ENCODE measurements at regions not wholly inside any gene's neighbourhood (a gene's known extent, or its start where the extent isn't known, plus 50 kb on each side); places are given as distances from the start of the nearest gene placed in this dataset.

DNA sequence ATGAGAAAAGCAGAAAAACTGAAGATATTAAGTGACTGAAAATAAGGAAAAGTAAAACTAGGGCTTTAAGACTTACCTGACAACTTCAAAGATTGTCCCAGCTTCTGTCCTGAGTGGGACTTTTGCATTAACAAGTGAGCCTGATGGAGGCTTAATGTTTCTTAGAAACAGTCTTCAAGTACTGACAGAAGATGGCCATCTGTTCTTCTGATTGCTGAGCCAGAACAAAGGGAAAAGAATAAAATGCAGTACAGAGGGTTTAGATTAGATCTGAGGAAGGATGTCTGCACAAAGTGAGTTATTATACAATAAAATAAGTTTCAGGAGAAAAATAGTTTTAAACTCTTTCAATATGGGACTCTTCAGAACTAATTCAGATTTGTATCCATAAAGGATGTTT lies 500.7 kb downstream of the CETN3 start:
- no peak for DNase-seq

DNA sequence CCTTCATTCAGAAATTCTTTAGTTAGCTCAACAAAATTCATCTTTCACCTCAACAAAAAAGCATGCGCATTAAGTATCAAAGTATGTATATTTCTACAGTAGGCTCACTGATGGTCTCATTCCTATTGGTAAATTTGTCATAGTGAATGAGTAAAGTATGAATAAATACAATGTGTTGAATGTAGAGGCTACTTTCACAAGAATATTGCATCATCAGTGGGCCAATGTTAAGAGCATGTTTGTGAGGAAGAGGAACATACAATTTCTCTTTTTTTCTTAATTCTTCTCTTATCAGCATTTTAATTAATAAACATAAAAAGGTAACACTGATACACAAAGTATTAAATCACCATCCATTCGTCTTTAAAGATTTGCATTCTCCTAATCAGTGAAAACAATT lies 505.1 kb downstream of the CETN3 start:
- DNase-seq = no peak

DNA sequence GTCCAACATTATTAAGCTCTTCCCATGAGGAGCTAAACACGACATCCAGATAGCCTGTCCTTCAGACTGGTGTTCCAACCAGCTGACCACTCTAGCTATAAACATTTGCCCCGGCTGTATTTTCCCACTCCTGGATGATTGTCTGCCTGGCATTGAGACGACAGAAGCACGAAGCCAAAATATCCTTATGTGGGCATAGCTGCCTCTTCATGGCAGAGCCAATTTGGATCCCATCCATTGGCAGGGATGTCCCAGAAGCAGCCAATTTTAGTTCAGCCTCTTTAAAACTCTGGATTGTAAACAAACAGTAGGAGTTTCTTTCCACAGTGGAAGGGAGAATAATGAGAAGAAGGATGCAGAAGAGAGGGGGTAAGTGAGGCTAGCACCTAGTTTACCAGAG lies 507.6 kb downstream of the CETN3 start:
- no peak for DNase-seq

DNA sequence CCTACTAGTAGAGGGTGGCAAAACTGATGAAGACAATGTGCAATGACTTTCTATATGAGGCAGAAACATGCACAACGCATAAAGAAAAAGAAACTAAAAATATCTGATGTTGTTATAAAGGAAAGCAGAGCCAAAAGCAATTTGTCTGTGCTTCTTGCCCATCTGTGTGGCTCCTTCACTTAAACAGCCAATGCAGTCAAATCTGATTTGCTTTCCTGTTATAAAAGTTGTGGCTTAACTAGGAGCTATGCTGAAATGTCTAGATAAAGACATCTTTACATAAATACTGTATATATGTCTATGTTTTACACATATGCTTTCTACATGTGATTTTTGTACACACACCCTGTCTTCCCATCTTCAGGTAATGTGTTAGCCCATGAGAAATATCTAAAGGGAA lies 508.2 kb downstream of the CETN3 start:
- DNase-seq = no peak

DNA sequence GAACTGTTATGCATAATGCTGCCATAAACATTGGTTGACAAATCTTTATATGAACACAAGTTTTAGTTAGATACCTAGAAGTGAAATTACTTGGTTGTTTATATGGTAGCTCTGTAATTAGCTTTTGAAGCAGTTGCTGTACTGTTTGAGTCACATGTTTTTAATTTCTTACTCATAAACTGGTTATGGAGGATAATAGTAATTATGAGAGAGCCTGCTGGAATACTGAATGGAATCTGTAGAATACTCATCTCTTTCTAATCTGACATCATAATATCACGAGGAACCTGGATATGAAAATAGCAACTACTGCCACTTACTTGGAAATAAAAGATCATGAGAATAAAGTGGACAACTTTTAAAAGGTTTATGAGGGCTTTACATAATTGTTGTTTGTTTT lies 509.2 kb downstream of the CETN3 start:
- no peak for DNase-seq

DNA sequence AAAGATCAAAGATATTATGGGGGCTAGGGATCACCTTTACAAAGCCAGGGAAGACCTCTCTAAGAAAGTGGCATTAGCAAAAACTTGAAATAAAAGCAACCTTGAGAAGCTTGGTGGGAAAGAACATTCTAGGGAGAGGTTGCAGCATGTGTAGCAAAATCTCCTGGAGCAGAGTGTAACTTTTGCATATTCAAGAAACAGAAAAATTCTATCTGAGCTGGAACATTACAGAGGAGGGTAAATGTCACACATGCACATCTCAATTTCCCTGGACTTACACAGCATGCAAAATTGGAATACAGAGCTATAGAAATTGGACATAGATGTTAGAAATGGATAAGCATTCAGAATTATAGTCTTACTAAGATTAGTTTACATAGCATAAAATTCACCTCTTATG lies 510.0 kb downstream of the CETN3 start:
- no peak for DNase-seq

DNA sequence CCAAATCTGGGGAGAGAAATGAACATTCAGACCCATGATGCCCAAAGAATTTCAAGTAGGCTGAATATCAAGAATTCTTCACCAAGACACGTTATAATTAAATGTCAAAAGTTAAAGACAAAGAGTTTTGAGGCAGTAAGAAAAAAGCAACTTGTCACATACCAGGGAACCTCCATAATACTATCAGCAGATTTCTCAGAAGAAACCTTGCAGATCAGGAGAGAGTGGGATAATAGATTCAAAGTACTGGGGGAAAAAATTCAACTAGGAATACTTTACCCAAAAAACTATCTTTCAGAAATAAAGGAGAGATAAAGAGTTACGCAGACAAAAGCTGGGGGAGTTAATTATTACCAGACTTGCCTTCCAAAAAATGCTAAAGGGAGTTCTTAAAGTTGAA lies 516.0 kb downstream of the CETN3 start:
- no peak for DNase-seq

DNA sequence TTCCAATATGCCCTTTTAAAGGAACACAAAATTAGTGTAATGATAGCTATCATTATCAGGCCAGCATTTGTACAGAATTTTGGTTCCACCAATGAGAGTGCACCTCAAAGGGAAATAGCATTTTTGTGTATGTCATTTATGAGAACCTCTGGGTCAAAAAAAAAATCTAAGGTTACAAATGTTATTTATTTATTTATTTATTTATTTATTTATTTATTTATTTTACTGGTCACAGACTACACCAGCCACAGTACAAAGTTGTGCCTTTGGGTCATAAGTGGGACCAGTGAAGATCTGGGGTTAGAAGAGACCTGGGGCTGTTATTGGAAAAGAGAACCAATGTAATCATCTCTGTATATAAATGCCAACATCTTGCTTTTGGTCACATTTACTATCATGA lies 523.9 kb downstream of the CETN3 start:
- DNase-seq = no peak

DNA sequence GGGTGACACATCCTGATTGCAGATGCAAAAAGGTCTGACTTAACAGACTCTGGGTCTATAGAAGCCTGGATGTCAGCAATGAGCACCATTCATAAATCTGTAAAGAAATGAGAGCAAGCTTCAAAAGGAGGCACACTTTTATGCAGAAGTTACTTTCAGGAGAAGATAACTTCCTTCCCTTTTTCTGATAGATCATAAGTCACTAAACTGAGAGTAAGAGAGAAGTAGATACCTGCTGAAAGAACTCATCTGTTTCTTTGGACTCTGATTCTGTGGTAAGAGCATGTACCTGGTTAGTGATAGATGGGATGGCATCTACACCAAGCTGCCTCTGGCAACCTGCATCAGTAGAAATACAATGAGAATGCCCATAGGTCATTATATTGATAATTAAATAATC lies 525.6 kb downstream of the CETN3 start:
- DNase-seq = no peak

DNA sequence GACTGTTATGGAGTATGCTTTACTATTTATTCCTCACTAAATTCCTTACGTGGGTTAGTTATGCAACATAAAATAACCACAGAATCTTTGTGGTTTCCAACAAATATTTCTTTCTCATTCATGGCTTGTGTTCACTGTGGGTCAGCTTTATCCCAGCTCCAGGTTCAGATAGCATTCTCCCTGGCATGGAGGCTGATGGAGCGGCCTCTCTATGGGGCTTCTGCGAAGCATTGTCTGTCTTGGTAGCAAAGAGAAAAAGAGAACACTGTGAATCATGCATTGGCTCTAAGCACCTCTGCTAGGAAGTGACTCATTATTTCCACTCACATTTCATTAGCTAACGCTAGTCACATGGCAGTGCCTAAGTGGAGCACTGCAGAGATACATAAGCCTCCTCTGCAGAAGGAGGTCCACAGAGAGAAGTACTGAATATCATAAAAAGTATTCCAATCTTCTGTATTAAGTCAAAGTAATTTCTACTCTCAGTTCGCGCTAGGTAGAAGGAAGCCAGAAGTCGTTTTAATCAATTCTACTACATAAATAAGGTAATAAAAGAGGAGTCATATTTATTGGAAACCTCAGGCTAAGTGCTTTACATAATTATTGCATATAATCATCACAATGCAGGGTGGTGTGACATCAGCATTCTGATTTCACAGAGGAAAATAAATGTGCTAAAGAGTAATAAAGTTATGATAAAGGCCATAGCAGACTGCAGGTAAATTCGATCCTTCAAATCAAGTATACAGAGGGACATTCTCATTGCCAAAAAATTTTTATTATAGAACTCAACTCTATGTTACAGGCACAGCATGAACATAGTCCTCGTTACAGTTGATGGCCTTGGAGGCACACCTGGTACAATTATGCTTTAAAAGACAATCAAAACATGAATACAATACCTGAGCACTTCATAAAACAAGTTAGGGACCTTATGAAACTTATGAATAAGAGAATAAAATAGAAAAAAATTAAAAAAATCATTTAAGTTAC lies 531.1 kb downstream of the CETN3 start:
- DNase-seq = peak; percentile 6

DNA sequence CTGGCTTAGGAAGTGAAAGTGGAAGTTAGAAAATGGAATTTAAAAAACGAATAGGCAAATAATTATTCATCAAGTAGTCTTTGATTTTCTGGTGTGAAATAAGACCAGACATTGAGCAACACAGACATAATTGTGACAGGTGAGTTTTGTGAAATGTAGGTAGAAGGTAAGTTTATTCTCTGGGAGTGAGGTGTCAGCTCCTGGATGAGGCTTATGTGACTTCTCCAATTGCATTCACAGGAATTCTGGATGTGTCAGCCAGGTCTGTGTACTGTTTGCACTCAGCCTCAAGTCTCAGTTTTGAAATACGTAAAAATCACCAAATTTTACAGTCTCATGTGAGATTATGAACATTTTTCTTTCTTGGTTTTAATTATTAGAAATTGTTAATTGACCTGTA lies 537.6 kb downstream of the CETN3 start:
- no peak for DNase-seq

DNA sequence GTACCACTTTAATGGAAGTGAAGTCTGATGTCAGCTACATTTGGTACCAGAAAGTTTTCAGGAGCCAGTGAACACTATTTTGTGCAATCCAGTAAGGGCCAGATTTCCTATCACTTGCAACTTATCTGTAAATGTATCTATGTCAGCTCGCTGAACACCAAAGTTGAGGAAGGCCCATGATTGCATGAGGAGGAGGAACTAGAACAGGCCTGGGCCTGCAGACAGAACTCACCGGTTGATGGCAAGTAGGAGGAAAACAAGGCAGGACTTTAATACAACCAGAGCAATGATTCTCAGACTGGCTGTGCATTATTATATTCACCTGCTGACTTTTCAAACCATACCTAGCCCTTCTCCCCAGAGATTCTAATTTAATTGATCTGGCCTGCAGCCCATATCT lies 540.2 kb downstream of the CETN3 start:
- no peak for DNase-seq

DNA sequence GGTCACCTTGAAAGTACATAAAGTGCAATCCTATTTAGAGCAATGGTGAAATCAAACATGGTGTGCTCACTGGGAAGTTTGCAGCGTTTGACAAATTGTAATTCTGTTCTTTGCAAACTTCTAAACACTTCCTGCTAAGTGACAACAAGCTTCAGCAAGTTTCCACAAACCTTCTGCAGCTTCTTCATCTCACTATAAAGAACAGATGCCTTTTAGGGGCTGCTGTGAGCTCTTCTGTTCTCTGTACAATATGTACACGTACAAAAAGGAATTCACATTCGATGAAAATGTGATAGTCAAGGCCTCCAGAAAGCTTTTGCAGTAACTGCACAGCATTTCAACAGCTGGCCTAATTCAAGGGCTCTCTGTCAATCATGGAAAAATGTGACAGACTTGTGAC lies 543.1 kb downstream of the CETN3 start:
- no peak for DNase-seq

DNA sequence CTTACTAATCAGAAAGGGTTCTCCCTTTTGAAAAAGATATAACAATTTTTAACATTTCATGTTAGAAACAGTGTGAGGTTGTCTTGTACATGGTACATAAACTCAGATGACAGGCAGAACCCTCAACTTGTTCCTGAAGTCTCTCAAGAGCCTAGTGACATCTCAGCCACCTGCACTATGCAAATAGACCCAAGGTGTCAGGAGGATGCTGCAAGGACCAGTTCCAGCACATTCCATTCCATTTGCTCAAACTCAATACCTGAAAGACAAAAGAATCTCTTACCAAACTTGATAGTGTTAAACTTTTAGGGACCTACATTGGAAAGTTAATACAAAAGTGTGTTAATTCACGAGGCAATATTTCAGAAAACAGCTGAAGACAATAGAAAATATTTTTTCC lies 544.6 kb downstream of the CETN3 start:
- no peak for DNase-seq

DNA sequence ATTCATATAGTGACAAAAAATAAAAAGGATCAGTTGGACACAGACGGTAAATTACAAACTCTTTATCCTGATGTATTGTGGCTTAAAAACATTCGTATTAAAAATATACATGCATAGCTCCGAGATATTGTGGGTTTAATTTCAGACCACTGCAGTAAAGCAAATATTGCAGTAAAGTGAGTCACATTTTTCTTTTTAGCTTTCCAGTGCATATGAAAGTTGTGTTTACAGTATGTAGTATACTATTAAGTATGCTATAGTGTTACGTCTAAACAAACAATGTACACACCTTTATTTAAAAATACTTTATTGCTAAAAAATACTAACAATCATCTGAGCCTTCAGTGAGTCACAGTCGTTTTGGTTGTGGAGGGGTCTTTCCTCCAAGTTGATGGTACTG lies 551.8 kb downstream of the CETN3 start:
- DNase-seq = no peak

DNA sequence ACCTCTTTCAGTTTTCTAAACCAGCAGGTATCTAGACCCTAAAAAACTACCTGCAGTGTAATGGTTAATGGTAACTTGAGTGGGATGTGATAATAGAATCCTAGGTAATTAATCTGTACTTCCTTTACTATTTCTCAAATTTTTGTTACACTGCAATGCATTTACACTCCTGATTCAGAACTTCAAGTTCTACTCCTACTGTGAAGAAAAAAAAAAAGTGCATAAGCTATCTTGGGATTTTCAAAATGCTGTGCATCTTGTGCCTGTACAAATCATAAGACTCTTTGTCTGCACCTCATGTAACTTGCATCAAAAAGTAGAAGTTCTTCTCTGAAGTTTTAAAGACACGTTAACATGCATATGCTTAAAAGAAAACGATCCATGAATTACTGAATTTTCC lies 554.1 kb downstream of the CETN3 start:
- DNase-seq = no peak

DNA sequence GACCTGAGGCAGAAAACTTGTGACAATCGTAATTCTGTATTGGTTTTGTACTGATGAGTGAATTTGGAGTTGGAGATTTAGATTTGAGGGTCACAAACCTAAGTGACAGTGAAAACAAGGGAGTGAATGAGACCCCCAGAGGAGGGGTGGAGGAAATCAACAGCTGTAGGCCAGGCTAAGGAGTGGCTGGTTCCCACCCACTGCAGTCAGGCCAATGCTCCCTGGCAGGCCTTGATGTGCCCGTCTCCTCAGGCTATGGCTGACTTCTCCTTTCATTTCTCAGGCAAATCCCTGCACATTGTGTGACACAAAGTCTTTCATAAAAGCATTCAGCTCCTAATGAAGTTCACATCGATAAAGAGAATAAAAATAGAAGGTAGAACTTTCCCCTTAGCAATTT lies 557.6 kb downstream of the CETN3 start:
- DNase-seq = no peak

DNA sequence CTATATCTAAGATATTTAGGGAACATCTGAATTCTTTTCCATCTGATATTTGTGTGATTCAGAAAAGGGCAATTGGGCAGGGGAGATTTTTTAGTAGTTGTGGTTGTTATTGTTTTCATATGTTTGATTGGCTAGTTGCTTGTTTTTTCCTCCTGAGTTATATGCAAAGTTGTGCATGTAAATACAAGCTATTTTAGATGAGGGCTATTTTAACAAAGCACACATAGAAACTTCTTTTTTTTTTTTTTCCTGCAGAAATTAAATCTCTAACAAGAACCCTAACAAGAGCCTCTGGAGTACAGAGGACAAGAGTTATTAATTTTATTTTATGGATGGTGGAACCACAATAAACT lies 559.1 kb downstream of the CETN3 start:
- DNase-seq = no peak

DNA sequence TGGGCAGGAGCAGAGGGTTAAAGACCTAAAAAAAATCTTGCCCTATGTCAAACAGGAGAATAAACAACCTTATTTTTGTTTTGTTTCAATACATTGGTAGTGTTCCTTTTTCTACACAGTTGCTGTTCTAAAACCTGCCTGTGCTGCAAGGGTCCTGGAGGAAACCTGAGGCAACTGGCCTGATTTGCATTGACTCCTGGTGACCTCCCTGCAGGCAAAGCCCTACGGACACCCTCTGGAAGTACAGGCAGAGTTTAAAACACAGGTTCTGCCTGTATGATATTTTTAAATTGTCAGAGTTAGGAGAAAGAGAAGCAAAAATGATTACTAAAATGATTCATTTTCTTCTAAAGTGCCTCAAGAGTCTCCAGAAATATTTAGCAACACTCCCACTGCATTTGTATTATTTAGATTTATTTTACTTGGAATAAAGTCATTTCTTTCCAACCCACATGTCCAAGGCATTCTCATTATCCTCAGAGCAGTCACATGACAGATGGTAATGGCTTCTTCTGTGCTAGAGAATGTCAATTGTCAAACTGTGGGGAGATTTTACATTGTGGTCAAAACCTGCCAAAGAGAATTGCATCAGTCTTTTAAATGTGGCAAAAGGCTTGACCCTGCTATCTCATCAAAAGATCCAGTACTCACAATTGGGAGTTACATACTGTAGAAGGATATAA lies 559.6 kb downstream of the CETN3 start:
- DNase-seq = peak; percentile 7

DNA sequence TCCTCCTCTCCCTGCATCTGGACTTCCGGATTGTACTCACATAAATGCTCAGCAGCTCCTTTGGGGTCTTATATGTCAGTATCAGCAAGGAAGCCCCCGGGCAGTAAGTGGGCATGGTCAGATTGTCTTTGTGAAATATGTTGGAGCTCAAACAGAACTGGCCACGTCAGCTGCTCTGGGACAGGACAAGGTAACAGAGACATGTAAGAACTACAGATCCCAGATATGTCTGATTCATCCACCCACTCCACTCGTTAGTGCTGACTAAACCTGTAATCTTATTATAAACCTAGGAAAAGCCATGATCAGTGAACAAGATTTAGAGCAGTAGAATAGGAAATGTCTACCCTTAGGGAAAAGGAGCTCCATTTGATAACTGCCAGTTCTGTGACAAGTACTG lies 561.8 kb downstream of the CETN3 start:
- no peak for DNase-seq

DNA sequence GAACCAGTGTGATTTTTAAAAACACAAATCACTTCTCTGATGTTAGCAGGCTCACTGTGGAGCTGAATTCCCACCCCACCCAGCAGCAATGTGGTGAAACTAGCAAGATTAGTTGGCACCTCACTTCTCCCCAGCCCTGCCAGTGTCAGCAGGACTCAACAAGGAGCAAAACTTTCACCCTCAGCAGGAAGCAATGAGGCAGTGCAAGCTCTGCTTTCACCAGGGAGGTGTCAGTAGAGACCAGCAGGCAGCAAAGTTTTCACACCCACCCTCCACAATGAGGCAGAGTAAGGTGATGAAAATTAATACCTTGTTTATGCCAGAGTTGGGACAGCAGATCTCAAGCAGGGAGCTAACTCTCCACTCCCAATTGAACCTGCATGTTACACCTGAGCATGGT lies 565.0 kb downstream of the CETN3 start:
- DNase-seq = no peak

DNA sequence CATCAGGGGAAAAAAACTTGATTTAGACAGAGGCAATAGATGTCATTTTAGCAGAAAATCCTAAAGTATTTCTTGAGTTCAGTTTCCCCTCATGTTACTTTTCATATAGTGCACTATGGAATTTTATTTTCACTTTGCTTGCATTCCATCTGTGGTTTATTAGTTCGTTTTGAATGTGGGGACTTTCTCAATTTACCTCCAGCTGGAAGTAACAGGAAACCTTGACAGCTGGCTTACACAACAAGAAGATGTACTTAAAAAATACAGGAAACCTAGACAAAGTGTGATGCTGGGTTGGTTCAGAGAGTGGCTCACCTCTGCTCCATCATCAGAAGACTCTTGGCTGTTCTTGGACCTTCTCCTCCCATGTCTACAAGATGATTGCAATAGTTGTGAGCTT lies 567.0 kb downstream of the CETN3 start:
- DNase-seq = no peak

DNA sequence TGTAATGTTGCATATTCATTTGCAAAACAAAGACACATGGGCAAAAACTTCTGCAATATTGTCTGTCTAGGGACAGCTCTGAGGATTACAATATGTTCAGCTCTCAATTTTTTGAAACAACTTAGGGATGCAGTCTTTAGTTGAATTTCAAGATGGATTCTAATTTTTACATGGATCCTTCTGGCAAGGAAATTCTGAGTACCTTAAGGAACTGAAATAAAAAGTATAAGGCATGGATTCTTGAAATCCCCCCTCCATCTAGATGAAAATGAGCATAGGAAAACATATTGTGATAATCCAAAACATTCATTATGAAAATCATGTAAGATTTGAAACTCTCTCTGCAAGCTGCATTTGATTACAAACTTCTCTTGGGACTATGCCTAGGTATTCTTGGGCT lies 568.6 kb downstream of the CETN3 start:
- no peak for DNase-seq

DNA sequence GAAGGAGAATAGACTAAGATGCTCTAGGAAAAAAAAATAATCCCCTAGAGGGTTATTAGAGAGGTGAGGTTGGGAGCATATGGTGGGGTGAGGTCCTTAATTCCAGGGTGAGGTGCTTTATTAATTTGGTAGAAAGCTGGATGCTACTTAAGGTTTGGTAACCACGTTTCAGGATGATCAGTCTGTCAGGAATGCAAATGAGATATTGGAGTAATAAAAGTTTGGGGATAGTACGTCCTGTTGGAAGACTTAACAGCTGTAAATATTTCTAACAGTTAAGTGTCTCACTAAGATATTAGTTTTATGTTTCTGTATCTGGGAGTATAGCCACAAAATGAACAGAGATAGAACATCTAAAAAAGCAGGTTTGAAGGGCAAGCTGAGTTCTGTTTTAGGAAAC lies 578.9 kb downstream of the CETN3 start:
- DNase-seq = no peak

DNA sequence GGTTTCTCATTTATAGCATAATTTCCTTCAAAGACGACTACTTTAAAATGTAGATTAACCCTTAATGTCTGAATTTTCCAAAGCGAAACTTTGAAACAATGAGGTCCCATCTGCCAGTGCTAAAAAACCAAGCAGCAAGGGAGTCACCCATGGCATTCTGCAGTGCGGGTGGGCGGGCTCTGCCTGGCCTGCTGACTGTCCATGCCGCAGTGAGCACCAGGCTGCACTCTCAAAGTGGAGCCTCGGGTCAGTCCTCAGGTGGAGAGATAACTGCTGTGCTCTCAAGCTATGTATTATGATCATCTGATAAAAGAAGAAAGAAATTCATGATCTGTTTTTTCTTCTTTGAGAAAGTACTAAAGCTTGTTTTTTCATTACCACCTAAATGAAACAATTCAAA lies 581.6 kb downstream of the CETN3 start:
- DNase-seq = no peak

Data from eye (tissue), 1 donor.